ENCODE measurements at regions not wholly inside any gene's neighbourhood (a gene's known extent, or its start where the extent isn't known, plus 50 kb on each side); places are given as distances from the start of the nearest gene placed in this dataset.

GRCh38 chr16:35258381-35258780, 1799.0 kb downstream of the TP53TG3F start:
- no peaks in the 10 kb centered on the region for H3K27me3 Mint-ChIP-seq
- intact Hi-C loops (cut with micrococcal nuclease), result no loop called here
- H3K27ac Mint-ChIP-seq, result no peak overlapping the region
- H3K4me3 Mint-ChIP-seq, result no peak overlapping the region
- no peak for DNase-seq
- POLR2A ChIA-PET, result no interaction called here
- no peaks in the 10 kb centered on the region for H3K4me1 Mint-ChIP-seq (ENCODE audit: low read depth)
- CTCF ChIA-PET, result no interaction called here
- no peaks in the 10 kb centered on the region for H3K36me3 Mint-ChIP-seq
- H3K9me3 Mint-ChIP-seq, result peaks cover 33% of the 10 kb centered on the region

- Mint-ChIP-seq H3K4me3 (no peak overlapping the region), H3K36me3 (no peaks in the 10 kb centered on the region), H3K27ac (no peak overlapping the region), H3K4me1 (ENCODE audit: low read depth) (no peaks in the 10 kb centered on the region), H3K9me3 (peaks cover 40% of the 10 kb centered on the region), H3K27me3 (no peaks in the 10 kb centered on the region)
- ChIA-PET CTCF (no interaction called here), POLR2A (no interaction called here)
- intact Hi-C loops (cut with micrococcal nuclease), result no loop called here
- no peak for DNase-seq
Observed at GRCh38 chr16:35295856-35296255, 1836.4 kb downstream of the TP53TG3F start.

- POLR2A ChIA-PET, result no interaction called here
- Mint-ChIP-seq H3K9me3 (peaks cover 43% of the 10 kb centered on the region), H3K4me3 (no peak overlapping the region), H3K27ac (no peak overlapping the region), H3K27me3 (no peaks in the 10 kb centered on the region), H3K36me3 (no peaks in the 10 kb centered on the region), H3K4me1 (ENCODE audit: low read depth) (no peaks in the 10 kb centered on the region)
- intact Hi-C loops (cut with micrococcal nuclease), result no loop called here
- no peak for DNase-seq
- CTCF ChIA-PET, result no interaction called here
Observed at GRCh38 chr16:35296962-35297653, 1837.7 kb downstream of the TP53TG3F start.

- H3K36me3 Mint-ChIP-seq, result no peaks in the 10 kb centered on the region
- H3K4me3 Mint-ChIP-seq, result no peak overlapping the region
- CTCF ChIA-PET, result interaction anchor here (0.6 kb wide), 1 partner anchor 133 kb away, joined by 3 read pairs; no protein-coding TSS in a partner anchor
- POLR2A ChIA-PET, result no interaction called here
- no peak overlapping the region for H3K27ac Mint-ChIP-seq
- H3K27me3 Mint-ChIP-seq, result no peaks in the 10 kb centered on the region
- intact Hi-C loops (cut with micrococcal nuclease), result no loop called here
- DNase-seq, result no peak
- H3K4me1 Mint-ChIP-seq (ENCODE audit: low read depth), result no peaks in the 10 kb centered on the region
- H3K9me3 Mint-ChIP-seq, result peaks cover 51% of the 10 kb centered on the region
Observed at GRCh38 chr16:35298460-35299243, 1839.2 kb downstream of the TP53TG3F start.

GRCh38 chr16:35302859-35303258, 1843.4 kb downstream of the TP53TG3F start:
- Mint-ChIP-seq H3K27ac (no peak overlapping the region), H3K27me3 (no peaks in the 10 kb centered on the region), H3K36me3 (no peaks in the 10 kb centered on the region), H3K4me1 (ENCODE audit: low read depth) (no peaks in the 10 kb centered on the region), H3K4me3 (no peak overlapping the region), H3K9me3 (peaks cover 57% of the 10 kb centered on the region)
- intact Hi-C loops (cut with micrococcal nuclease), result no loop called here
- ChIA-PET POLR2A (no interaction called here), CTCF (no interaction called here)
- no peak for DNase-seq

GRCh38 chr16:35305476-35305875, 1846.1 kb downstream of the TP53TG3F start:
- no peak for DNase-seq
- POLR2A ChIA-PET, result no interaction called here
- no peak overlapping the region for H3K4me3 Mint-ChIP-seq
- H3K27me3 Mint-ChIP-seq, result no peaks in the 10 kb centered on the region
- peaks cover 51% of the 10 kb centered on the region for H3K9me3 Mint-ChIP-seq
- intact Hi-C loops (cut with micrococcal nuclease), result no loop called here
- no peak overlapping the region for H3K27ac Mint-ChIP-seq
- no peaks in the 10 kb centered on the region for H3K36me3 Mint-ChIP-seq
- CTCF ChIA-PET, result no interaction called here
- H3K4me1 Mint-ChIP-seq (ENCODE audit: low read depth), result no peaks in the 10 kb centered on the region

- H3K36me3 Mint-ChIP-seq, result no peaks in the 10 kb centered on the region
- H3K27me3 Mint-ChIP-seq, result no peaks in the 10 kb centered on the region
- H3K4me1 Mint-ChIP-seq (ENCODE audit: low read depth), result no peaks in the 10 kb centered on the region
- no peak overlapping the region for H3K4me3 Mint-ChIP-seq
- no peak for DNase-seq
- peaks cover 43% of the 10 kb centered on the region for H3K9me3 Mint-ChIP-seq
- intact Hi-C loops (cut with micrococcal nuclease), result no loop called here
- ChIA-PET CTCF (no interaction called here), POLR2A (no interaction called here)
- no peak overlapping the region for H3K27ac Mint-ChIP-seq
Observed at GRCh38 chr16:35306915-35307314, 1847.5 kb downstream of the TP53TG3F start.

- no peaks in the 10 kb centered on the region for H3K27me3 Mint-ChIP-seq
- ChIA-PET POLR2A (no interaction called here), CTCF (no interaction called here)
- H3K9me3 Mint-ChIP-seq, result peaks cover 48% of the 10 kb centered on the region
- intact Hi-C loops (cut with micrococcal nuclease), result no loop called here
- no peak overlapping the region for H3K27ac Mint-ChIP-seq
- DNase-seq, result no peak
- no peaks in the 10 kb centered on the region for H3K4me1 Mint-ChIP-seq (ENCODE audit: low read depth)
- H3K4me3 Mint-ChIP-seq, result no peak overlapping the region
- H3K36me3 Mint-ChIP-seq, result no peaks in the 10 kb centered on the region
Observed at GRCh38 chr16:35308674-35309073, 1849.3 kb downstream of the TP53TG3F start.

GRCh38 chr16:35310999-35311398, 1851.6 kb downstream of the TP53TG3F start:
- Mint-ChIP-seq H3K36me3 (no peaks in the 10 kb centered on the region), H3K4me1 (ENCODE audit: low read depth) (no peaks in the 10 kb centered on the region), H3K27me3 (no peaks in the 10 kb centered on the region), H3K4me3 (no peak overlapping the region), H3K27ac (no peak overlapping the region), H3K9me3 (peaks cover 53% of the 10 kb centered on the region)
- CTCF ChIA-PET, result no interaction called here
- intact Hi-C loops (cut with micrococcal nuclease), result no loop called here
- no peak for DNase-seq
- POLR2A ChIA-PET, result no interaction called here

- H3K27ac Mint-ChIP-seq, result no peak overlapping the region
- H3K27me3 Mint-ChIP-seq, result no peaks in the 10 kb centered on the region
- H3K36me3 Mint-ChIP-seq, result no peaks in the 10 kb centered on the region
- H3K9me3 Mint-ChIP-seq, result peaks cover 50% of the 10 kb centered on the region
- POLR2A ChIA-PET, result no interaction called here
- H3K4me3 Mint-ChIP-seq, result no peak overlapping the region
- CTCF ChIA-PET, result no interaction called here
- no peaks in the 10 kb centered on the region for H3K4me1 Mint-ChIP-seq (ENCODE audit: low read depth)
- intact Hi-C loops (cut with micrococcal nuclease), result no loop called here
- no peak for DNase-seq
Observed at GRCh38 chr16:35311475-35311874, 1852.1 kb downstream of the TP53TG3F start.

GRCh38 chr16:35314298-35314697, 1854.9 kb downstream of the TP53TG3F start:
- ChIA-PET POLR2A (no interaction called here), CTCF (no interaction called here)
- no peaks in the 10 kb centered on the region for H3K27me3 Mint-ChIP-seq
- no peak overlapping the region for H3K4me3 Mint-ChIP-seq
- no peaks in the 10 kb centered on the region for H3K4me1 Mint-ChIP-seq (ENCODE audit: low read depth)
- H3K9me3 Mint-ChIP-seq, result peaks cover 45% of the 10 kb centered on the region
- H3K27ac Mint-ChIP-seq, result no peak overlapping the region
- peaks cover 2% of the 10 kb centered on the region for H3K36me3 Mint-ChIP-seq
- intact Hi-C loops (cut with micrococcal nuclease), result no loop called here
- no peak for DNase-seq

- Mint-ChIP-seq H3K27ac (no peak overlapping the region), H3K36me3 (peaks cover 2% of the 10 kb centered on the region), H3K4me3 (no peak overlapping the region), H3K4me1 (ENCODE audit: low read depth) (no peaks in the 10 kb centered on the region), H3K9me3 (peaks cover 34% of the 10 kb centered on the region), H3K27me3 (no peaks in the 10 kb centered on the region)
- CTCF ChIA-PET, result no interaction called here
- POLR2A ChIA-PET, result no interaction called here
- intact Hi-C loops (cut with micrococcal nuclease), result no loop called here
- DNase-seq, result no peak
Observed at GRCh38 chr16:35319536-35320192, 1860.3 kb downstream of the TP53TG3F start.

- no peak for DNase-seq
- no peaks in the 10 kb centered on the region for H3K27me3 Mint-ChIP-seq
- H3K4me3 Mint-ChIP-seq, result no peak overlapping the region
- H3K36me3 Mint-ChIP-seq, result peaks cover 4% of the 10 kb centered on the region
- H3K27ac Mint-ChIP-seq, result no peak overlapping the region
- H3K9me3 Mint-ChIP-seq, result peaks cover 20% of the 10 kb centered on the region
- POLR2A ChIA-PET, result no interaction called here
- intact Hi-C loops (cut with micrococcal nuclease), result no loop called here
- no peaks in the 10 kb centered on the region for H3K4me1 Mint-ChIP-seq (ENCODE audit: low read depth)
- CTCF ChIA-PET, result no interaction called here
Observed at GRCh38 chr16:35325936-35326335, 1866.5 kb downstream of the TP53TG3F start.

Data from activated CD4-positive, alpha-beta memory T cell treated with anti-CD3 and anti-CD28 coated beads for 36 hours (primary cell).